ENCODE measurements at regions not wholly inside any gene's neighbourhood (a gene's known extent, or its start where the extent isn't known, plus 50 kb on each side); places are given as distances from the start of the nearest gene placed in this dataset.
"Not testable (repeated sequence)": the region's sequence is repeated elsewhere in the genome, so short reads cannot be mapped to it uniquely, and the experiment has no call there.

GRCh38 chr20:40939667-40940066, 89.0 kb upstream of the TOP1 start:
- DNase-seq, result no peak

- DNase-seq, result no peak
Measured at GRCh38 chr20:40941133-40941610, 87.5 kb upstream of the TOP1 start.

- no peak for DNase-seq
Measured at GRCh38 chr20:40942006-40942405, 86.6 kb upstream of the TOP1 start.

GRCh38 chr20:40942775-40943174, 85.8 kb upstream of the TOP1 start:
- DNase-seq, result no peak

GRCh38 chr20:40943591-40943990, 85.0 kb upstream of the TOP1 start:
- DNase-seq, result no peak

GRCh38 chr20:40945189-40945588, 83.4 kb upstream of the TOP1 start:
- DNase-seq, result no peak

GRCh38 chr20:40945754-40946450, 82.7 kb upstream of the TOP1 start:
- DNase-seq, result no peak

GRCh38 chr20:40946451-40946850, 82.2 kb upstream of the TOP1 start:
- no peak for DNase-seq

- DNase-seq, result no peak
Measured at GRCh38 chr20:40948465-40949267, 80.0 kb upstream of the TOP1 start.

GRCh38 chr20:40949346-40949745, 79.3 kb upstream of the TOP1 start:
- DNase-seq, result no peak

- no peak for DNase-seq
Measured at GRCh38 chr20:40952136-40952535, 76.5 kb upstream of the TOP1 start.

- no peak for DNase-seq
Measured at GRCh38 chr20:40953416-40953815, 75.2 kb upstream of the TOP1 start.

GRCh38 chr20:40953856-40954255, 74.8 kb upstream of the TOP1 start:
- no peak for DNase-seq

GRCh38 chr20:40954521-40955165, 74.0 kb upstream of the TOP1 start:
- DNase-seq, result no peak

GRCh38 chr20:40955326-40955725, 73.3 kb upstream of the TOP1 start:
- DNase-seq, result no peak

GRCh38 chr20:40955826-40956225, 72.8 kb upstream of the TOP1 start:
- DNase-seq, result not testable (repeated sequence)

GRCh38 chr20:40956542-40957264, 71.9 kb upstream of the TOP1 start:
- DNase-seq, result peak; percentile 38

GRCh38 chr20:40957265-40957760, 71.3 kb upstream of the TOP1 start:
- DNase-seq, result no peak

GRCh38 chr20:40958598-40958997, 70.0 kb upstream of the TOP1 start:
- DNase-seq, result no peak

- no peak for DNase-seq
Measured at GRCh38 chr20:40959325-40960092, 69.1 kb upstream of the TOP1 start.

GRCh38 chr20:40960101-40960500, 68.5 kb upstream of the TOP1 start:
- DNase-seq, result no peak

GRCh38 chr20:40960521-40960956, 68.1 kb upstream of the TOP1 start:
- DNase-seq, result no peak

Data from CD4-positive, alpha-beta T cell treated with Interleukin-15 for 1 hour (primary cell).